NB4 (cell line): ENCODE measurements at regions not wholly inside any gene's neighbourhood (a gene's known extent, or its start where the extent isn't known, plus 50 kb on each side); places are given as distances from the start of the nearest gene placed in this dataset.

Source experiments
- MYC ChIP-seq: IDR thresholded peaks from 2 replicates; pipeline ENCODE4 v1.6.1; 2011; ENCODE audit warnings: low read depth, low read length
- POLR2A ChIP-seq: IDR thresholded peaks from 2 replicates; pipeline ENCODE4 v1.6.1; 2011; ENCODE audit warnings: mild to moderate bottlenecking; ENCODE audit not compliant: insufficient read length; ENCODE audit errors: extremely low read depth
- TF ChIP-seq, protein P1 (sequence below): IDR thresholded peaks from one replicate; pipeline ENCODE4 v1.5.1; 2012; ENCODE audit warnings: low read depth, low read length
- TF ChIP-seq, protein P2 (sequence below): IDR thresholded peaks from 2 replicates; pipeline ENCODE4 v1.6.1; 2011; ENCODE audit warnings: low read depth, low read length

DNA sequence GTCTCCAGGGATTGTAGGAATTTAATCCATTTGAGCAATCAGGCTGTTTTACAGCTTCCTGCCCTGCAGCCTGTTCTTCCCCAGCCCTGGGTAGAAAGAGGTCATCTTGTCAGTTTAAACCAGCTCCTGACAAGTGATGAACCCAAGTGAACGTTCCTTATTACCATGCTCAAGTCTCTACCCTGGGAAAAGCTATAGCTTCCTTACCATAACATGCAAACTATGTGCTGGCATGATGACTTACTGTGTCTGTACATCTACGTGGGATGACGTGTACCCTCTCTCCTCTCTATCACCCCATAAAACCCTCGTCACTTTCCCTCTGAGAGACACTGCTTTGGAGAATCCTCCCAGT is 452.2 kb downstream of the XYLT1 start:
- TF ChIP-seq POLR2A (no peak), MYC (no peak)
- TF ChIP-seq, protein P1, sequence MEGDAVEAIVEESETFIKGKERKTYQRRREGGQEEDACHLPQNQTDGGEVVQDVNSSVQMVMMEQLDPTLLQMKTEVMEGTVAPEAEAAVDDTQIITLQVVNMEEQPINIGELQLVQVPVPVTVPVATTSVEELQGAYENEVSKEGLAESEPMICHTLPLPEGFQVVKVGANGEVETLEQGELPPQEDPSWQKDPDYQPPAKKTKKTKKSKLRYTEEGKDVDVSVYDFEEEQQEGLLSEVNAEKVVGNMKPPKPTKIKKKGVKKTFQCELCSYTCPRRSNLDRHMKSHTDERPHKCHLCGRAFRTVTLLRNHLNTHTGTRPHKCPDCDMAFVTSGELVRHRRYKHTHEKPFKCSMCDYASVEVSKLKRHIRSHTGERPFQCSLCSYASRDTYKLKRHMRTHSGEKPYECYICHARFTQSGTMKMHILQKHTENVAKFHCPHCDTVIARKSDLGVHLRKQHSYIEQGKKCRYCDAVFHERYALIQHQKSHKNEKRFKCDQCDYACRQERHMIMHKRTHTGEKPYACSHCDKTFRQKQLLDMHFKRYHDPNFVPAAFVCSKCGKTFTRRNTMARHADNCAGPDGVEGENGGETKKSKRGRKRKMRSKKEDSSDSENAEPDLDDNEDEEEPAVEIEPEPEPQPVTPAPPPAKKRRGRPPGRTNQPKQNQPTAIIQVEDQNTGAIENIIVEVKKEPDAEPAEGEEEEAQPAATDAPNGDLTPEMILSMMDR, result no peak
- TF ChIP-seq, protein P2, sequence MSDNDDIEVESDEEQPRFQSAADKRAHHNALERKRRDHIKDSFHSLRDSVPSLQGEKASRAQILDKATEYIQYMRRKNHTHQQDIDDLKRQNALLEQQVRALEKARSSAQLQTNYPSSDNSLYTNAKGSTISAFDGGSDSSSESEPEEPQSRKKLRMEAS, result no peak
